Neural crest cell (in vitro differentiated cells): ENCODE measurements at regions not wholly inside any gene's neighbourhood (a gene's known extent, or its start where the extent isn't known, plus 50 kb on each side); places are given as distances from the start of the nearest gene placed in this dataset.
A peak's percentile ranks its signal among the peaks of the same experiment; 100 is the strongest.

Experiments used
- DNase-seq: peaks from one replicate; pipeline ENCODE4 v3.0.0; 2021; ENCODE audit warnings: low read depth, mixed read lengths, low spot score
- H3K27ac Mint-ChIP-seq: one replicate; pipeline ENCODE4 v1.8.0; 2021; ENCODE audit warnings: mild to moderate bottlenecking, mixed read lengths; ENCODE audit not compliant: unreplicated experiment
- H3K27me3 Mint-ChIP-seq: 2 replicates; pipeline ENCODE4 v1.8.0; 2021; ENCODE audit warnings: low read depth, mild to moderate bottlenecking, mixed read lengths
- H3K36me3 Mint-ChIP-seq: 2 replicates; pipeline ENCODE4 v1.8.0; 2021; ENCODE audit warnings: low read depth, mild to moderate bottlenecking, mixed read lengths
- H3K4me1 Mint-ChIP-seq: 2 replicates; pipeline ENCODE4 v1.8.0; 2021; ENCODE audit warnings: mixed read lengths
- H3K4me3 Mint-ChIP-seq: one replicate; pipeline ENCODE4 v1.8.0; 2021; ENCODE audit warnings: mild to moderate bottlenecking, mixed read lengths
- H3K9me3 Mint-ChIP-seq: 2 replicates; pipeline ENCODE4 v1.8.0; 2021; ENCODE audit warnings: mixed read lengths
- TF ChIP-seq, protein P1 (sequence below): fragments of 200-600 bp; sonication (generic); conservative IDR thresholded peaks from 2 replicates; pipeline ENCODE4 v1.5.0; 2021; ENCODE audit warnings: antibody characterized with exemption, mild to moderate bottlenecking

- DNase-seq = no peak
- no peak overlapping the region for H3K4me3 Mint-ChIP-seq
- TF ChIP-seq, protein P1, sequence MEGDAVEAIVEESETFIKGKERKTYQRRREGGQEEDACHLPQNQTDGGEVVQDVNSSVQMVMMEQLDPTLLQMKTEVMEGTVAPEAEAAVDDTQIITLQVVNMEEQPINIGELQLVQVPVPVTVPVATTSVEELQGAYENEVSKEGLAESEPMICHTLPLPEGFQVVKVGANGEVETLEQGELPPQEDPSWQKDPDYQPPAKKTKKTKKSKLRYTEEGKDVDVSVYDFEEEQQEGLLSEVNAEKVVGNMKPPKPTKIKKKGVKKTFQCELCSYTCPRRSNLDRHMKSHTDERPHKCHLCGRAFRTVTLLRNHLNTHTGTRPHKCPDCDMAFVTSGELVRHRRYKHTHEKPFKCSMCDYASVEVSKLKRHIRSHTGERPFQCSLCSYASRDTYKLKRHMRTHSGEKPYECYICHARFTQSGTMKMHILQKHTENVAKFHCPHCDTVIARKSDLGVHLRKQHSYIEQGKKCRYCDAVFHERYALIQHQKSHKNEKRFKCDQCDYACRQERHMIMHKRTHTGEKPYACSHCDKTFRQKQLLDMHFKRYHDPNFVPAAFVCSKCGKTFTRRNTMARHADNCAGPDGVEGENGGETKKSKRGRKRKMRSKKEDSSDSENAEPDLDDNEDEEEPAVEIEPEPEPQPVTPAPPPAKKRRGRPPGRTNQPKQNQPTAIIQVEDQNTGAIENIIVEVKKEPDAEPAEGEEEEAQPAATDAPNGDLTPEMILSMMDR = no peak
- H3K27ac Mint-ChIP-seq = no peak overlapping the region
- no peaks in the 10 kb centered on the region for H3K9me3 Mint-ChIP-seq
- no peaks in the 10 kb centered on the region for H3K36me3 Mint-ChIP-seq
- peaks cover 12% of the 10 kb centered on the region for H3K4me1 Mint-ChIP-seq
- H3K27me3 Mint-ChIP-seq = peaks cover 22% of the 10 kb centered on the region
Observed at GRCh38 chr11:126114486-126115126, 51.9 kb upstream of the CDON start.

DNA sequence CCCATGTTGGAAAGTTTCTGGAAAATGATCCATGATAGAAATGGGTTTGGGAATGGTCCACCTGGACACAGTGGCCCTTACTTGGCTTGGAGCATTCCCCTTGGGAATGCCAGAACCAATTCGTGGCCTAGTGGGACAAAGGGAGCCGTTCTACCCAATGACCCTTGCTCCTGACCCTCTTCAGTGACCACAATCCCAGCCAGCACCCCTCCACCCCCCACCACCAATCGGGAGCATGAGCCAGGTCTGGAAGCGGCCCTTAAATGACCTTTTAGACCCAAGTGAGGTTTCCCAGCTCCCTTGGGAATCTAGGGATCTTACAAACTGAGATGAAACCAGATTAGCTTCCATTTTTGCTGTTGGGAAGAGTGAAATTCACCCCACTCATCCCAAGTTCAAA lies 51.3 kb upstream of the CDON start:
- Mint-ChIP-seq H3K27ac (no peak overlapping the region), H3K36me3 (no peaks in the 10 kb centered on the region), H3K9me3 (no peaks in the 10 kb centered on the region)

DNA sequence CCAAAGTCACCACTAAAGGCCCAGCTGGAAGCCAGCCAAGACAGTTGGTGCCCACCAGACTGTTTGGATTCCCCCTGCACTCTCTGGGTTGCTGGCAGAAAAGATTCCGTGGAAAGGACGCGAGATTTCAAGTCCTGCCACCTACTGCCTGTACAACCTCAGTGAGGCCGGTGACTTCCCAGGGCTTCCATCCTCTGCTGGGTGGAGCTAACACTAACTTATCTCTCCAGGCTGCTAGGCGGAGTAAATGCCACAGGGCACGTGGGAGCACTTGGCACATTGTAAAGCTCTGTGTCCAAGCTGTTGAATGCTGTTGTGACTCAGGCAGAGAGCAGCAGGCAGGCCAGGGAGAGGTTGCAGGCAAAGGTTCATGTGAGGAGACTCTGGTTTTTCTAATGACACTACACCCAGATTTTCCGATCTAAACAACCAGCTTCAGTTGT lies 50.9 kb upstream of the CDON start:
- TF ChIP-seq, protein P1 = no peak
- Mint-ChIP-seq H3K9me3 (no peaks in the 10 kb centered on the region), H3K4me3 (no peak overlapping the region), H3K27me3 (peaks cover 22% of the 10 kb centered on the region), H3K4me1 (peaks cover 12% of the 10 kb centered on the region), H3K27ac (no peak overlapping the region), H3K36me3 (no peaks in the 10 kb centered on the region)
- no peak for DNase-seq

More for the DNA sequence above, 51.3 kb upstream of the CDON start:
- TF ChIP-seq, protein P1 = no peak
- DNase-seq = no peak
- peaks cover 12% of the 10 kb centered on the region for H3K4me1 Mint-ChIP-seq
- no peak overlapping the region for H3K4me3 Mint-ChIP-seq
- H3K27me3 Mint-ChIP-seq = peaks cover 22% of the 10 kb centered on the region

DNA sequence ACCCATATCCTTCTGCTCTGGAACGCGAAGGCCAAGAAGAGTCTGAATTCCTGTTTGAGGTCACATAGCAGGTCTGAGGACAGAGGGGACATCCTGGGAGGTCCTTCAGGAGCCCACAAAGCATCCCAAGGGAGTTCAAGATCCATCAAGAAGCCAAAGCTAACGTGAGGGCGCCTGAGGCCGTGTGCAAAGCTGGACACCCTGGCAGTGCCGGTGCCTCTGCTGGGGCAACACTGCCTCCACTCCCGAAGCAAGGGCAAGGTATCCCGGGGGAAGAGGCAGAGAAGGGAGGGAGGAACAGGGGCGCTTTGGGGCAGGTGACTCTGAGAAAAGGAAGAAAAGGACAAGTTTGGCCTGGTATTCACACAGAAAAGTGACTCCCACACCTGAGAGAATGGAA lies 50.3 kb upstream of the CDON start:
- no peaks in the 10 kb centered on the region for H3K9me3 Mint-ChIP-seq
- peak overlapping the region; percentile 19 for H3K27ac Mint-ChIP-seq
- H3K36me3 Mint-ChIP-seq = no peaks in the 10 kb centered on the region
- H3K4me1 Mint-ChIP-seq = peaks cover 12% of the 10 kb centered on the region
- no peak overlapping the region for H3K4me3 Mint-ChIP-seq
- TF ChIP-seq, protein P1 = no peak
- DNase-seq = no peak
- H3K27me3 Mint-ChIP-seq = peaks cover 22% of the 10 kb centered on the region

DNA sequence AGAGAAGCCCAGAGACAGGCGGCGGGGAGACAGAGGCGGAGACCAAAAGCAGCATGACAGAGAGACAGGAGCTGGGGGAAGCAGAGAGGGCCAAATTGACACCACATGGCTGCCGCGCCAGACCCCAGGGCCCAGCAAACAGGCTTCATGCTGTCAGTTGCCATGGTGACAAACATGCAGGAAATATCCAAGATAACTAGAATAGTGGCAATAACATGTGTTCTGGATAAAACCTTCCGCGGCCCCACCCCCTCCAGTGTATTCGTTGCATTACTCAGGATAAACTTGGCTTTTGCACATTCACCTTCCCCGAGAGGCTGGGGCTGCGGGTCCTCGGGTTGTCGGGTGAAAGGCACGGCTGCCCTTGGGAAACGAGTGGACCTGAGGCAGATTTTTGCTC lies 49.9 kb upstream of the CDON start:
- H3K36me3 Mint-ChIP-seq = no peaks in the 10 kb centered on the region
- no peaks in the 10 kb centered on the region for H3K9me3 Mint-ChIP-seq
- H3K4me3 Mint-ChIP-seq = no peak overlapping the region
- no peak overlapping the region for H3K27ac Mint-ChIP-seq
- H3K4me1 Mint-ChIP-seq = peaks cover 12% of the 10 kb centered on the region
- no peak for DNase-seq
- peaks cover 22% of the 10 kb centered on the region for H3K27me3 Mint-ChIP-seq
- TF ChIP-seq, protein P1 = no peak
